SK-N-SH (cell line): ENCODE measurements at regions not wholly inside any gene's neighbourhood (a gene's known extent, or its start where the extent isn't known, plus 50 kb on each side); places are given as distances from the start of the nearest gene placed in this dataset.

Experiments used
- EZH2phosphoT487 ChIP-seq: fragments of 200-600 bp; sonication (generic); IDR thresholded peaks from 2 replicates; pipeline ENCODE4 v1.6.1; 2017; ENCODE audit warnings: low read depth, mixed run types, mild to moderate bottlenecking, antibody characterized with exemption, moderate library complexity, borderline replicate concordance
- NRF1 ChIP-seq: IDR thresholded peaks from 2 replicates; pipeline ENCODE4 v1.6.1; 2012; ENCODE audit warnings: low read depth, mild to moderate bottlenecking, low read length
- RCOR1 ChIP-seq: fragments of 150-350 bp; IDR thresholded peaks from 2 replicates; pipeline ENCODE4 v1.6.1; 2017; ENCODE audit warnings: antibody characterized with exemption, low read length
- SIN3A ChIP-seq: IDR thresholded peaks from 2 replicates; pipeline ENCODE4 v1.6.1; 2012; ENCODE audit warnings: low read depth, mild to moderate bottlenecking, low read length, moderate library complexity, borderline replicate concordance
- YY1 ChIP-seq: IDR thresholded peaks from 2 replicates; pipeline ENCODE4 v1.4.0; 2012; ENCODE audit warnings: low read depth, mild to moderate bottlenecking
- TF ChIP-seq, protein P1 (sequence below): fragments of 200-600 bp; sonication (generic); IDR thresholded peaks from 2 replicates; pipeline ENCODE4 v1.6.1; 2017; ENCODE audit warnings: antibody characterized with exemption, mild to moderate bottlenecking, moderate library complexity

- TF ChIP-seq RCOR1 (no peak), EZH2phosphoT487 (no peak), YY1 (no peak), NRF1 (no peak), SIN3A (no peak)
- TF ChIP-seq, protein P1, sequence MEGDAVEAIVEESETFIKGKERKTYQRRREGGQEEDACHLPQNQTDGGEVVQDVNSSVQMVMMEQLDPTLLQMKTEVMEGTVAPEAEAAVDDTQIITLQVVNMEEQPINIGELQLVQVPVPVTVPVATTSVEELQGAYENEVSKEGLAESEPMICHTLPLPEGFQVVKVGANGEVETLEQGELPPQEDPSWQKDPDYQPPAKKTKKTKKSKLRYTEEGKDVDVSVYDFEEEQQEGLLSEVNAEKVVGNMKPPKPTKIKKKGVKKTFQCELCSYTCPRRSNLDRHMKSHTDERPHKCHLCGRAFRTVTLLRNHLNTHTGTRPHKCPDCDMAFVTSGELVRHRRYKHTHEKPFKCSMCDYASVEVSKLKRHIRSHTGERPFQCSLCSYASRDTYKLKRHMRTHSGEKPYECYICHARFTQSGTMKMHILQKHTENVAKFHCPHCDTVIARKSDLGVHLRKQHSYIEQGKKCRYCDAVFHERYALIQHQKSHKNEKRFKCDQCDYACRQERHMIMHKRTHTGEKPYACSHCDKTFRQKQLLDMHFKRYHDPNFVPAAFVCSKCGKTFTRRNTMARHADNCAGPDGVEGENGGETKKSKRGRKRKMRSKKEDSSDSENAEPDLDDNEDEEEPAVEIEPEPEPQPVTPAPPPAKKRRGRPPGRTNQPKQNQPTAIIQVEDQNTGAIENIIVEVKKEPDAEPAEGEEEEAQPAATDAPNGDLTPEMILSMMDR, result no peak
Measured at GRCh38 chr16:7113395-7113794, 219.2 kb upstream of the RBFOX1 start.
